Duodenal mucosa (tissue), 2 donors: ENCODE measurements at regions not wholly inside any gene's neighbourhood (a gene's known extent, or its start where the extent isn't known, plus 50 kb on each side); places are given as distances from the start of the nearest gene placed in this dataset.

ENCODE experiments used
- H3K27ac ChIP-seq: one replicate; pipeline ENCODE4 v1.7.0; 2013; ENCODE audit warnings: low read depth, low read length
- H3K27me3 ChIP-seq, 2 donors: one replicate each; pipeline ENCODE4 v1.7.0; 2013; ENCODE audit warnings: low read length in 2 of 2, control low read depth in 1 of 2; ENCODE audit not compliant: insufficient read depth in 2 of 2, control insufficient read depth in 1 of 2
- H3K36me3 ChIP-seq, 2 donors: one replicate each; pipeline ENCODE4 v1.7.0; 2013; ENCODE audit warnings: low read length in 2 of 2, control low read depth in 1 of 2; ENCODE audit not compliant: insufficient read depth in 2 of 2, control insufficient read depth in 1 of 2
- H3K4me1 ChIP-seq, 2 donors: one replicate each; pipeline ENCODE4 v1.7.0; 2013; ENCODE audit warnings: low read length in 2 of 2, control low read depth in 1 of 2; ENCODE audit not compliant: insufficient read depth in 2 of 2, control insufficient read depth in 1 of 2
- H3K4me3 ChIP-seq, 2 donors: one replicate each; pipeline ENCODE4 v1.7.0; 2013; ENCODE audit warnings: low read length in 2 of 2, low read depth in 1 of 2
- H3K9ac ChIP-seq, 2 donors: one replicate each; pipeline ENCODE4 v1.7.0; 2013; ENCODE audit warnings: low read length in 2 of 2, low read depth in 1 of 2
- H3K9me3 ChIP-seq, 2 donors: one replicate each; pipeline ENCODE4 v1.7.0; 2013; ENCODE audit warnings: low read length in 2 of 2, control low read depth in 1 of 2; ENCODE audit not compliant: control insufficient read depth in 1 of 2

DNA sequence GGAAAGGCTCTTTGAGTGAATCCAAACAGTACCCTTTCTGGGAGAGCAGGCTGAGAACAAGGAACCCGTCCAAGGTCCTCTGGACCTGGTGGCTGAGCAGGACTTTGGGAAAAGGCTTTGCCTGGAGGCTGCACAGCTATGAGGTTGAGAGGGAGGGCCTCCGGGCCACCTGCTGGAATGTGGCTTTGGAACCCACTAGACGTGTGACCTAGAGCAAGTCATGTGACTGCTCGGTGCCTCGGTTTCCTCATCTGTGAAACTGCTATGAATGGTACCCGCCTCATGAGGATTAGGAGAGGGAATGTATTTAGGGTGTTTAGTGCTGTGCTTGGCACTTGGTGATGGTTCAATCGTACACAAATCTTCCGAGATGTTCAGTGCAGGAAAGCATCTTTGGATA, 50.4 kb downstream of the HAPSTR1 start:
- Histone ChIP-seq H3K4me3 (no peak overlapping the region), H3K9ac (no peak overlapping the region), H3K27me3 (peaks cover 0 to 6% of the 10 kb centered on the region in 2 donors), H3K27ac (no peak overlapping the region), H3K4me1 (peaks cover 0 to 6% of the 10 kb centered on the region in 2 donors), H3K36me3 (no peaks in the 10 kb centered on the region), H3K9me3 (no peaks in the 10 kb centered on the region)

DNA sequence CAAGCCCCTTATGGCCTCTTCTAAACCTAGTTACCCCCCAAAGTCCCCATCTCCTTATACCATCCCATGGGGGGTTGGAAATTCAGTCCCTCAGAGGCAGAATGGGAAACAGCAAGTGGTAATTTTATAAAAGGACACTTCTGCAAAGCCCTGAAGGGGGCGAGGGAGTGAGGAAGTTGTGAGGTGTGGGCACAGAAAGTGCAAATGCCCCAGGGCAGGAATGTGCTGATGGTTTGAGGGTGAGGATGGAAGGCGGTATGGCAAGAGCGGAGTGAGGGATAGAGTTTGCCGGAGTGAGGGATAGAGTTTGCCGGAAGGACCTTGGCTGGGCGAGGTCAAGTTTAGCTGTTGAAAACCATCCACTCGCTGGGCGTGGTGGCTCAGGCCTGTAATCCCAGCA, 52.7 kb downstream of the HAPSTR1 start:
- Histone ChIP-seq H3K36me3 (no peaks in the 10 kb centered on the region), H3K9me3 (no peaks in the 10 kb centered on the region), H3K4me3 (no peak overlapping the region), H3K4me1 (peaks cover 0 to 2% of the 10 kb centered on the region in 2 donors), H3K27ac (no peak overlapping the region), H3K27me3 (no peaks in the 10 kb centered on the region), H3K9ac (no peak overlapping the region)

DNA sequence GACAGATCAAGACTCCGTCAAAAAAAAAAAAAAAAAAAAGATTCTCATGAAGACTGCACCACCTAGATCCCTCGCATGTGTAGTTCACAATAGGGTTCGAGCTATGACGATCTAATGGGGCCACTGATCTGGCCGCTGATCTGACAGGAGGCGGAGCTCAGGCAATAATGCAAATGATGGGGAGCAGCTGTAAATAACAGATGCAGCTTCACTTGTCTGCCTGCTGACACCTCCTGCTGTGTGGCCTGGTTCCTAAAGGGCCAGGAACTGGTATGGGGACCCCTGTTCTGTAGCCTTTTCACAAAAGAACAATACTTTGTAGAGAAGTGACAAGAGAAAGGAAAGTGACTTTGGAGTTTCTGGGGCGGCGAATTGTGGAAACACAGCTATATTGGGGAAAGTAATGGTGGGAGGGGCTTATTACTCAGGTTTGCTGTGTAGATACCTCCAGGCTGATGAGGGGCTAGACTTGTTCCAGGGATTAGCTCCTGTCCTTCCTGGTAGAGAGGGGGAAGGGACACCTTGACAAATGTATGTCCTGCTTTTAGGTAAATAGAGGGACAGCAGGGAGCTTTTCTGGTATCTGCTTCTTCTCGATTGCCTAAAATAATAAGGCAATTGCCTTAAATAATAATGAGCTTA, 57.1 kb downstream of the HAPSTR1 start:
- no peak overlapping the region for H3K4me3 ChIP-seq
- H3K9me3 ChIP-seq: no peaks in the 10 kb centered on the region
- no peak overlapping the region for H3K9ac ChIP-seq
- H3K4me1 ChIP-seq: no peaks in the 10 kb centered on the region
- H3K36me3 ChIP-seq: no peaks in the 10 kb centered on the region
- H3K27ac ChIP-seq: no peak overlapping the region
- no peaks in the 10 kb centered on the region for H3K27me3 ChIP-seq

DNA sequence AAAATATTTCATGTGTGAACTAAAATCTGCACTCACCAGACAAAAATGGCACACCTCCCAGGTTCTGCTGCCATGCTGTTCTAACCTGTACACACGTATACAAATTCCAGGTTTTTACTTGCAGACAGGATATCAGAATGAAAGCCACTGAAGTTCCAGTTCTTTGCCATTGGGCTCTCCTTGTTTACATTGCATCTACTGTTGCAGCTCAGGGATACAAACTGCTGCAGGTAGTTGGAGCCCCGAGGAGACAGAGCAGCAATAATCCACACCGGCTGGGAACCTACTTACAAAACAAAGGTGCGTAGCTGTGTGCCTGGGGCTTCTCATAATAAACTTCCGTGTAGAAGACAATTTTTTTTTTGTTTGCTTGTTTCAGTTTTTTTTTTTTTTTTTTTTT, 59.6 kb downstream of the HAPSTR1 start:
- no peaks in the 10 kb centered on the region for H3K36me3 ChIP-seq
- no peaks in the 10 kb centered on the region for H3K4me1 ChIP-seq
- no peak overlapping the region for H3K9ac ChIP-seq
- no peaks in the 10 kb centered on the region for H3K9me3 ChIP-seq
- no peaks in the 10 kb centered on the region for H3K27me3 ChIP-seq
- H3K27ac ChIP-seq: no peak overlapping the region
- no peak overlapping the region for H3K4me3 ChIP-seq

DNA sequence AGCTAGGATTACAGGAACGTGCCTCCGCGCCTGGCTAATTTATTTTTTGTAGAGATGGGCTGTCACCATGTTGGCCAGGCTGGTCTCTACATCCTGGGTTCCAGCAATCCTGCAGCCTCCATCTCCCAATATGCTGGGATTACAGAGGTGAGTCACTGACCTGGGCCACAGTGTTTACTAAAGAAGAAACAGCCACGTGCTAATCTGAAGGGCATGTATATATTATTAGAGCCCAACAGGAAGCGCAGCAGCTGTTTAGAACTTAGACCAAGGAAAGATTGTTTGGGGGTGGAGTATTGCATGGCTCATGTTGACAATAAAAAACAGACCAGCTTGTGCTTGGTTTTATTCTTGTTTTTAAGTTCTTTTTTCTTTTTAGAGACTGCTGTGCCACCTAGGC, 60.2 kb downstream of the HAPSTR1 start:
- no peak overlapping the region for H3K4me3 ChIP-seq
- H3K36me3 ChIP-seq: no peaks in the 10 kb centered on the region
- no peaks in the 10 kb centered on the region for H3K9me3 ChIP-seq
- no peak overlapping the region for H3K27ac ChIP-seq
- no peak overlapping the region for H3K9ac ChIP-seq
- H3K27me3 ChIP-seq: no peaks in the 10 kb centered on the region
- H3K4me1 ChIP-seq: no peaks in the 10 kb centered on the region

DNA sequence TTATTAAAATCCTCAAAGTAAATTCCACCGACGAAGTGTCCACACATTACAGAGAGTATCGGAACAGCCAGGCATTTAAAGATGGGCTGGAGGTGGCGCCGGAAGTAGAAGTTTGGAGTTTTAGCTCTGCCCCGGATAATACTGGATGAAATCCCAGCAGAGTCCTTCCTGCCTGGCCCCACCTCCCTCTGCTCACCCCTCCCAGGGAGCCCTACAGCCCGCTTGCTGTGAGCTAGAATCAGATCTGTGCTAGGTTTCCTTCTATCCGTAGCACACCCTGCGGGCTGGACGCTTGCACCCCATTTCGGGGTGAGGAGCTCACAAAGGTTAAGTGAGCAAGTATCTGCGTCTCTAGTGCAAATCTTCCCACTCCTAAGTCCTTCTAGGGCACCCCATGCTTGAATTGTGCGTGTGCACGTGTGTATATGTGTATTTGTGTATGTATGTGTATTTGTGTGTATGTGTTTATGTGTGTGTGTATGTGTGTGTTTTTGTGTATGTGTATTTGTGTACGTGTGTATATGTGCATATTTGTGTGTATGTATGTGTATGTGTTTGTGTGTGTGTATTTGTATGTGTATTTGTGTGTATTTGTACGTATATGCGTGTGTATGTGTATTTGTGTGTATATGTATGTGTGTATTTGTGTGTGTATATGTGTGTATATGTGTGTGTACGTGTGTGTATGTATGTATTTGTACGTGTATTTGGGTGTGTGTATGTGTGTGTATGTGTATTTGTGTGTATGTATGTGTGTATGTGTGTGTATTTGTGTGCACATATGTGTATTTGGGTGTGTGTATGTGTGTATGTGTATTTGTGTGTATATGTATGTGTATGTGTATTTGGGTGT, 61.4 kb downstream of the HAPSTR1 start:
- no peak overlapping the region for H3K27ac ChIP-seq
- no peaks in the 10 kb centered on the region for H3K4me1 ChIP-seq
- no peaks in the 10 kb centered on the region for H3K27me3 ChIP-seq
- no peak overlapping the region for H3K4me3 ChIP-seq
- H3K9me3 ChIP-seq: no peaks in the 10 kb centered on the region
- H3K36me3 ChIP-seq: no peaks in the 10 kb centered on the region
- H3K9ac ChIP-seq: no peak overlapping the region

DNA sequence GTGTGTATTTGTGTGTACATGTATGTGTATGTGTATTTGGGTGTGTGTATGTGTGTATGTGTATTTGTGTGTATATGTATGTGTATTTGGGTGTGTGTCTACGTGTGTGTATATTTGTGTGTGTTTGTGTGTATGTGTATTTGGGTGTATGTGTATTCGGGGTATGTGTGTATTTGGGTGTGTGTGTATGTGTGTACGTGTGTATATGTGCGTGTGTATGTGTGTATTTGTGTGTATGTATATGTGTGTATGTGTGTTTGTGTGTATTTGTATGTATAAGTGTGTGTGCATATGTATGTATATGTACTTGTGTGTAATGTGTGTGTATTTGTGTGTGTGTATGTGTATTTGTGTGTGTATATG, 62.0 kb downstream of the HAPSTR1 start:
- Histone ChIP-seq H3K4me1 (no peaks in the 10 kb centered on the region), H3K9ac (no peak overlapping the region), H3K27me3 (no peaks in the 10 kb centered on the region), H3K4me3 (no peak overlapping the region), H3K36me3 (no peaks in the 10 kb centered on the region), H3K27ac (no peak overlapping the region), H3K9me3 (no peaks in the 10 kb centered on the region)

DNA sequence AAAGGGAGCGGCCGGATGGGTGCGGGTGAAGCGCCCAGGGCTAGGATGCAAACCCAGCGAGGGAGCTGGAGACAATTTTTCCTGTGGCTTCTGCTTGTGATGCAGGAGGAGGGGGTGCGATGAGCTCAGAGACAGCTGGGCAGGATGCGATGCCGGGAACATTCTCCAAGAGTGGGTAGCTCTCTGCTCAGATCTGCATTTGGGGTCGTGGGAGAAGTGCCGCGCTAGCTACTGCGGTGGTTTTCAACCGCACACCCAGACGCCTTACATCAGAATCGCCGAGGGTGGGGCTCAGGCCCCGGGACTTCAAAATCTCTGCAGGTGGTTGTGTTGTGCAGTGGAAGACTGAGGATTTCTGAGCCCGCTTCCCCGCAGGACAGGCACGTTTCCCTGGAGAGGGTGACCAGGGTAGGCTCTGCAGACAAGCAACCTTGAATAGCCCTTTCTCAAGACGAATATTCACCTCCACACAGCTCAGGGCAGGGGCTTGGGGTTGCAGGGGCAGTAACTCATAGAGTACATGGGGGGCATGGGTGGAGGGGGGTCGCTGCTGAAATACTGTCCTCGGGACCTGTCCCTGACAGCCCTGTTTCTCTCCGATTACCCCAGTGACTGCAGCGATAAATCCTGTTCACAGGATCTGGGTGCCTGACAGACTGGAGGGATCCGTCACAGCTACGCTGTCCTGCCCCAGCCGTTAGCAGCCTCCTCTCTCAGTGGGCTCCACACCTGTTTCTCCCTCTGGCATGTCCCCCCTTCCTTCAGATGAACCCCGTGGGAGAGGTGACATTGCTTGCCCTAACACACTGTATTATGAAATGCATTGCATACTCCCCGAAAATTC, 63.3 kb downstream of the HAPSTR1 start:
- no peak overlapping the region for H3K4me3 ChIP-seq
- no peaks in the 10 kb centered on the region for H3K36me3 ChIP-seq
- no peak overlapping the region for H3K9ac ChIP-seq
- no peaks in the 10 kb centered on the region for H3K4me1 ChIP-seq
- H3K9me3 ChIP-seq: no peaks in the 10 kb centered on the region
- no peak overlapping the region for H3K27ac ChIP-seq
- H3K27me3 ChIP-seq: peaks cover 0 to 2% of the 10 kb centered on the region in 2 donors

DNA sequence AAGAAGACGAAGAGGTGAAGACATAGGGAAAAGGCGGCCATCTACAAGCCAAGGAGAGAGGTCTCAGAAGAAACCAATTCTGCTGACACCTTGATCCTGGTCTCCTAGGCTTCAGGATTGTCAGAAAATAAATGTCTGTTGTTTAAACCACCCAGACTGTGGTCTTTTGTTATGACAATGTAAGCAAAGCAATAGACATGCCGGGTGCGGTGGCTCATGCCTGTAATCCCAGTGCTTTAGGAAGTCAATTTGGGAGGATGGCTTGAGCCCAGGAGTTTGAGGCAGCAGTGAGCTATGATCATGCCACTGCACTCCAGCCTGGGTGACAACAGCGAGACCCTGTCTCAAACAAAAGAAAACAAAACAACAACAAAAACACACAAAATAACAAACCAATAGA, 64.4 kb downstream of the HAPSTR1 start:
- H3K9ac ChIP-seq: no peak overlapping the region
- no peak overlapping the region for H3K4me3 ChIP-seq
- peaks cover 0 to 4% of the 10 kb centered on the region in 2 donors for H3K27me3 ChIP-seq
- no peaks in the 10 kb centered on the region for H3K4me1 ChIP-seq
- H3K27ac ChIP-seq: no peak overlapping the region
- H3K36me3 ChIP-seq: no peaks in the 10 kb centered on the region
- no peaks in the 10 kb centered on the region for H3K9me3 ChIP-seq
